Tibial nerve (tissue), 4 donors: ENCODE measurements at regions not wholly inside any gene's neighbourhood (a gene's known extent, or its start where the extent isn't known, plus 50 kb on each side); places are given as distances from the start of the nearest gene placed in this dataset.

Source experiments
- CTCF ChIP-seq, 5 experiments: fragments of 200-600 bp in 3 of 5; fragments of 450-650 bp in 2 of 5; sonication (generic) in 3 of 5; IDR thresholded peaks; one replicate each; pipeline ENCODE4 v1.5.1; 2016 to 2019; ENCODE audit warnings: antibody characterized with exemption in 5 of 5, mild to moderate bottlenecking in 3 of 5, moderate library complexity in 2 of 5
- EP300 ChIP-seq, 2 donors: sonication (generic); formaldehyde crosslinking; IDR thresholded peaks; one replicate each; pipeline ENCODE4 v1.6.1; 2017; ENCODE audit warnings: antibody characterized with exemption in 2 of 2, mild to moderate bottlenecking in 1 of 2
- POLR2A ChIP-seq, 2 donors: fragments of 450-650 bp; IDR thresholded peaks; one replicate each; pipeline ENCODE4 v1.6.1; 2017; ENCODE audit warnings: antibody characterized with exemption in 2 of 2, mild to moderate bottlenecking in 2 of 2, moderate library complexity in 2 of 2

- no peak for TF ChIP-seq EP300 (IDR thresholded peaks at IDR 0.05)
- no peak for TF ChIP-seq POLR2A (IDR thresholded peaks at IDR 0.05)
- no peak for TF ChIP-seq CTCF (IDR thresholded peaks at IDR 0.05)
These were observed 256.5 kb downstream of the MN1 start for GRCh38 chr22:27545085-27545484.
